Astrocyte of the spinal cord (primary cell): ENCODE measurements at regions not wholly inside any gene's neighbourhood (a gene's known extent, or its start where the extent isn't known, plus 50 kb on each side); places are given as distances from the start of the nearest gene placed in this dataset.

Experiments used
- DNase-seq: peaks from one replicate; pipeline ENCODE4 v3.0.0; 2011; ENCODE audit warnings: low read depth, low spot score
- H3K4me3 ChIP-seq: 2 replicates; pipeline ENCODE4 v1.5.1; 2011; ENCODE audit warnings: low read depth, mild to moderate bottlenecking, low read length, moderate library complexity
- in situ Hi-C: cut with HindIII; loops from 2 replicates; pipeline ENCODE4 v1.10.0; 2017; ENCODE audit warnings: low sequenced_read_pairs
- TF ChIP-seq, protein P1 (sequence below): IDR thresholded peaks from 2 replicates; pipeline ENCODE4 v1.5.1; 2012; ENCODE audit warnings: low read depth, mild to moderate bottlenecking, low read length, inconsistent platforms

DNA sequence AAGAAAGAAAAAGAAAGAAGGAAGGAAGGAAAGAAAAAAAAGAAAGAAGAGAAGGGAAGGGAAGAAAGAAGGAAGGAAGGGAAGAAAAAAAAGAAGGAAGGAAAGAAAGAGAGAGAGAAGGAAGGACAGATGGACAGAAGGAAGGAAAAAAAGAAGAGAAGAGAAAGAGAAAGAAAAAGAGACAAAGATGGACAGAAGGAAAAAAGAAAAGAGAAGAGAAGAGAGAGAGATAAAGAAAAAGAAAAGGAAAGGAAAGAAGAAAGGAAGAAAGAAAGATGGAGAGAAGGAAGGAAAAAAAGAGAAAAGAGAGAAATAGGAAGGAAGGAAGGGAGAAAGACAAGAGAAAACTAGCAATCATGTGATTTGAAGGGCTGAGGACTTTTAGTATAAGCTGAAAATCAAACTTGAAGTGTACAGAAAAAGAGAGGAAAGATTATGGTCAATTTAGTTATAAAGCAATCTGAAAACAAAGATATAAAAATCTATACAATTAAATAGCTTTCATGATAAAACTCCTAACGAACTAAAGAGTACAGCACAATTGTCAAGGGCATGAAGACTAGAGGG, 115.3 kb downstream of the LTN1 start:
- TF ChIP-seq, protein P1, sequence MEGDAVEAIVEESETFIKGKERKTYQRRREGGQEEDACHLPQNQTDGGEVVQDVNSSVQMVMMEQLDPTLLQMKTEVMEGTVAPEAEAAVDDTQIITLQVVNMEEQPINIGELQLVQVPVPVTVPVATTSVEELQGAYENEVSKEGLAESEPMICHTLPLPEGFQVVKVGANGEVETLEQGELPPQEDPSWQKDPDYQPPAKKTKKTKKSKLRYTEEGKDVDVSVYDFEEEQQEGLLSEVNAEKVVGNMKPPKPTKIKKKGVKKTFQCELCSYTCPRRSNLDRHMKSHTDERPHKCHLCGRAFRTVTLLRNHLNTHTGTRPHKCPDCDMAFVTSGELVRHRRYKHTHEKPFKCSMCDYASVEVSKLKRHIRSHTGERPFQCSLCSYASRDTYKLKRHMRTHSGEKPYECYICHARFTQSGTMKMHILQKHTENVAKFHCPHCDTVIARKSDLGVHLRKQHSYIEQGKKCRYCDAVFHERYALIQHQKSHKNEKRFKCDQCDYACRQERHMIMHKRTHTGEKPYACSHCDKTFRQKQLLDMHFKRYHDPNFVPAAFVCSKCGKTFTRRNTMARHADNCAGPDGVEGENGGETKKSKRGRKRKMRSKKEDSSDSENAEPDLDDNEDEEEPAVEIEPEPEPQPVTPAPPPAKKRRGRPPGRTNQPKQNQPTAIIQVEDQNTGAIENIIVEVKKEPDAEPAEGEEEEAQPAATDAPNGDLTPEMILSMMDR = no peak
- DNase-seq = no peak
- in situ Hi-C loops = no loop called here
- H3K4me3 ChIP-seq = no peak overlapping the region

- no peak overlapping the region for H3K4me3 ChIP-seq
- DNase-seq = no peak
- TF ChIP-seq, protein P1 = no peak
- in situ Hi-C loops = no loop called here
Measured at GRCh38 chr21:28875078-28875477, 117.6 kb downstream of the LTN1 start.

DNA sequence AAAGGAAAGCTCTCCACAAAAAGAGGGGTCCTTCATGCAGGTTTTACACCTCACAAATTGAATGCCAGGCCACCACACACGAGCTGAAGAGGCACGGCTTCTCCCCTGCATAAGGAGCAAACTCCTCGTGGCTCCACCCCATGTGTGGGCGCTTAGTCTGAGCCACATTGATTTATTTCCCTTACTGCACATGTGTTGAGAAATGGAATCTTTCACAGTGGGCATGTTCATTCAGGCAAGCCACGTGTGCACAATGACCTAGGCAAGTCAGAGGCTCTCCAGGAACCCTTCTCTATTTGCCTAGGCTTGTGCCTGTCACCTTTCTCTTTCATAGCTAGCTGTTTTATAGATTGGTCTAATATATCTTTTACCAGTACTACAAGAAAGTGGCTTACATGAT, 120.5 kb downstream of the LTN1 start:
- H3K4me3 ChIP-seq = no peak overlapping the region
- DNase-seq = no peak
- TF ChIP-seq, protein P1 = no peak
- in situ Hi-C loops = no loop called here

- in situ Hi-C loops = no loop called here
- no peak overlapping the region for H3K4me3 ChIP-seq
- no peak for DNase-seq
- TF ChIP-seq, protein P1 = no peak
Measured at GRCh38 chr21:28871388-28872010, 121.2 kb downstream of the LTN1 start.

DNA sequence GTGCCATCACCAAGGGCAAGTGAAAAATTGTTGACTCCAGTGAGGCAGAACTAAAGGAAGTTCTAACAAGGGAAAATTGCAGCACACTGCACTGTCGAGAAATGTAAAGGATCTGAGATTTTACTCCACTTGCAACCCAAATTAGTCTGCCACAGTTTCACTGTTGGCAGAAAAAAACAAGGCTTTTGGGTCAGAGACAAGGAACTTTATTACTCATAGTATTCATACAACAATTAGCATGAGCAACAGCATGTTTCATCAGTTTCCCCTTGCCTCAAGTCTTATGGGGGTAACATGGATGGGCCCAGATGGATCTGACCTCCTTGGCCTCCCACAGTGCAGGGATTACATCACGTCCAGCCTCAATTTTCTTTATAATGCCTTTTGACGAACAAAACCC, 125.3 kb downstream of the LTN1 start:
- in situ Hi-C loops = no loop called here
- TF ChIP-seq, protein P1 = no peak
- DNase-seq = peak; percentile 2

GRCh38 chr21:28865488-28866186, 127.0 kb downstream of the LTN1 start:
- TF ChIP-seq, protein P1 = no peak
- no peak for DNase-seq
- in situ Hi-C loops = no loop called here
- no peak overlapping the region for H3K4me3 ChIP-seq

More for the DNA sequence above, 125.3 kb downstream of the LTN1 start:
- H3K4me3 ChIP-seq = no peak overlapping the region
